ENCODE measurements at regions not wholly inside any gene's neighbourhood (a gene's known extent, or its start where the extent isn't known, plus 50 kb on each side); places are given as distances from the start of the nearest gene placed in this dataset.

DNA sequence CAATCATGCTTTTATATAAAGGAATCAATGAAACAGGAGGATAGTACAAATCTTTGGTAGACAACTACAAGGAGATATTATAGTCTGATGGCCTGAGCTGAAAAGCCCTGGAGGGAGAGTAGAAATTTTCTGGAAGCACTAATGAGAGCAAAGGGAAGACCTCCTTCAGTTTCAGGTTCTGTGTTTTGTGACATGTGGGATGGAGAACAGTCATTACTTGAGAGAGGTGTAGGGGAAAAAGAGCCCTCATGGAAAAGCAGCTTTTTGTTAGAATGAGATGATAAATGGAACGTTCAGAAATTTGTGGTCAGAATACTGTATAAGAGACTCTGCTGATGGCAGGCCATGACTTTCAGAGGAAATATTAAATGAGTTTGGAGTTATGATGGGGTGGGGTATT, 360.6 kb upstream of the MEF2C start:
- DNase-seq = no peak

DNA sequence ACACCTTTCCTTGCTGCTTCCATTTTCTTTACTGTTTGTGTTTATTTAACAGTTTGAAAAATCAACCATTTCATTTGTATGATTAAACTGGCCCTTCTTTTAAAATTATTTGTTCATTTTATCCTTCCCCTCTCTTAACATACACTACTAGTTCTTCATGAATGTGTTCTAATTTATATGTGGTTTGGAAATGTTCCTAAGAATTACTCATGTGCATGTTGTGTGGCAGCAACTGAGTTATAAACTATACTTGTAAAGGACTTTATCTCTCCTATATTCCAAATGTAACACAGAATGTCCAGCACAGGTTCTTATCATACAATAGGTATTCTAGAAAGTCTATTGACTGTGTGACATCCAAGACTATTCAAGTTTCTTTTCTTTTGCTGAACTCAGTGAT, 358.2 kb upstream of the MEF2C start:
- DNase-seq = no peak

DNA sequence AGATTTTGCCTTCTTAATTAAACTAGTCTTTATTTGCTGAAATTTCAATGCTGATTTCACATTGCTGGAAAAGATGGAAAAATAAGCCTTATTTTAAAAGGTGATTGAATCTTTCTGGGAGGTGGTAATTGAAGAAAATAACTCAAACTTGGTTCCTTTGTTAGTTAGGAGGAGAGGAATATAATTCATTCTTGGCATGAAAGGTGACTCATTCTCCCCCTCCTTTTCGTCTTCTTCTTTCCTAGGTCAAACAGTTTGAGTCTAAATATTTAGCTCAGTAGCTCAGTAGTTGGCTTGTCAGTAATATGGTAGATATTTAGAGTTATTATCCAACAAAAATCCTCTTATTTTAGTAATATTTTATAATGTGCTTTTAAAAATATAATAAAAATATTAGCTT, 353.9 kb upstream of the MEF2C start:
- DNase-seq = no peak

GRCh38 chr5:89233462-89233861, 350.5 kb upstream of the MEF2C start:
- no peak for DNase-seq

- DNase-seq = no peak
Measured at GRCh38 chr5:89232139-89232603, 349.2 kb upstream of the MEF2C start.

- no peak for DNase-seq
Measured at GRCh38 chr5:89230178-89230577, 347.2 kb upstream of the MEF2C start.

- DNase-seq = no peak
Measured at GRCh38 chr5:89229331-89230070, 346.5 kb upstream of the MEF2C start.

DNA sequence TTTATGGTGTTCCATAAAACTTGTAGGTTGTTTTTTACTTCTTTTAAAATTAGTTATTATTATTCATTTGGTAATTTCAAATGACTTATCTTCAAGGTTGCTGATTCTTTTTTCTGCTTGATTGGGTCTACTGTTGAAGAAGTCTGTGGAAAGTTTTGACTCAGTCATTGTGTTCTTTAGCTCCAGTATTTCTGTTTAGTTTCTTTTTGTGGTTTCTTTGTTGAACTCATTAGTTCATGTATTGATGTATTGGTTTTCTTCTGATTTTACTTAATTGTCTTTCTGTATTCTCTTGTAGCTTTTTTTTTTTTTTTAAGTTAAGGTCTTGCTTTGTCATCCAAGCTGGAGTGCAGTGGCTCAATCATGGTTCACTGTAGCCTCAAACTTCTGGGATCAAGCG, 345.4 kb upstream of the MEF2C start:
- no peak for DNase-seq

DNA sequence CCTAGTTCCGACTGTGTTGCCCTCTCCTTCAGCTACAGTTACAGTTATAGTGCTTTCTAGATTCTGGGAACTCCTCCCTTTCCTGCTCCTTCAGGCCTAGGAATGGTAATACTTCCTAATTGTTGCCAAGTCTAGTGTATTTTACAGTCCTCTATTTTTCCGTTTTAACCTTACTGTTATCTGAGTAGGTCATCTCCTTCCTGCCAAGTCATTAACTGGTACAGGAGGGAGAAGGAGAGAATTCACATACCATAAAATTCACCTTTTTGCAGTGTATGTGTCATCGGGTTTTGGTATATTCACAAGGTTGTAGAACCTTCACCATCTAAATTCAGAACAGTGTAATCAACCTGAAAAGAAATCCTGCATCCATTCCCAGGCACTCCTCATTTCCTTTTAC, 335.4 kb upstream of the MEF2C start:
- DNase-seq = no peak

DNA sequence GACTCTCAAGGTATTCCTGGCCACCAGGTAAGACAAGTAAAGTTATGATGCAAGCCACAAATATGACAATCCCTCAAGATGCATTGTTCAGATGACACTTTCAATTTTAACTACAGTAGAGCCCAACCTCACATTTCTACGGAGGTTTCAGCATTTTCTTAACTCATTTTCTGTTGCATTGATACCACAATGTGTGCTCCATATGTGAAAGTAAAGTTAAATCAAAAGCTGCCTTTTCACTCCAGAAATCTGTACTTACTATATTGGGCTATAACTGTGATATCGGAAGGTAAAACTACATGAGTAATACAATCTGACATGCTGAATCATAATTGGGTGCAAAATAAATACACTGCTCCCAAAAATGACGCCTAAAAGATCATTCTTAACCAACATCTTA, 333.6 kb upstream of the MEF2C start:
- DNase-seq = no peak

- no peak for DNase-seq
Measured at GRCh38 chr5:89213573-89213972, 330.6 kb upstream of the MEF2C start.

- DNase-seq = no peak
Measured at GRCh38 chr5:89211836-89212235, 328.9 kb upstream of the MEF2C start.

DNA sequence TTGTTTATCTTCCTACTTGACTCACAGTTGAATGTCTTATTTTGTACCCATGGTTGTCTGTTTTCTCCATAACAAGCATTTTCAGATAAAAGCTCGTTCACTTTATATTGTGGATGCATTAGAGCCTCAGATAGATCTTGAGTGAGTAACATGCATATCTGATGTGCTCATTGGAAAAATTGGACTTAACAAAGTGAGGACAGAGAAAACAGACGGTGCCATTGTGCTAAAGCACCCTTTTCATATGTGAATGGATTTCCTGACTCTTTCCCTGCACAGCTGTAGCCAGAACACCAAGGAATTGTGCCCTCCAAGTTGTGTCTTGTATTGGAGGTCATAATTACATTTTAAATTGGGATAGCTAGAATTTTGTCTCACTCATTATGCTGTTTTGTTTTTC, 325.8 kb upstream of the MEF2C start:
- no peak for DNase-seq

DNA sequence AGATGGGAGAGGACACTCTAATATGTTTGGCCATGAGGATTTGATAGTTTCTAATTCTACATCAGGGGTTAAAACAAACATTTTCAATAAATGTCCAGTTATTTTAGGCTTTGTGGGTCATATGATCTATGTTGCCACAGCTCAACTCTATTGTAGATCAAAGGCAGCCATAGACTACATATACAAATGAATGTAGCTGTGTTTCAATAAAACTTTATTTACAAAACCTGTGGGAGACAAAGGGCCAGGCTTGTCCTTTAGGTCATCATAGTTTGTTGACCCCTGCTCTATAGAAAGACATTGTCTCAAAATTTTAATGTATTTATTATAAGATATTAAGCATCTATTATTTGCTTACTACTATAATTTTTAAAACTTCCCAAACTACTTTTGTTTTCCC, 325.4 kb upstream of the MEF2C start:
- DNase-seq = no peak

DNA sequence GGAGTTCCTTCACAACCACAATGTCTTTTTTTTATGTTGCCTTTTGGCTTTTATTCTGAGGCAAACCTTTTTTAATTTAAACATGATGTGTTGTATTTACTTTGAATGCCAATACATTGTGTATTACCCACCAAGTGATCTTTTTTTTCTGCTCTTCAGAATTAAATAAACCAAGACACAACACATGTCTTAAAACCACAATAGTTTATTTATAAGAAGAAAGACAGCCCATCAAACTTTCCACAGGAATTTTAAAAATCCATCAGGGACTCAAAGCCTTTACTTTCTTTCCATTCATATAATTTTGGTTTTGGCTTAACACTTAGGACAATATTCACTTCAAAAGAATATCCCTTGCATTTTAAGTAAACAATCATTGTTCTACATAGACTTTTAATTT, 321.8 kb upstream of the MEF2C start:
- no peak for DNase-seq

GRCh38 chr5:89203611-89204010, 320.6 kb upstream of the MEF2C start:
- DNase-seq = no peak

GRCh38 chr5:89200899-89201298, 317.9 kb upstream of the MEF2C start:
- no peak for DNase-seq

DNA sequence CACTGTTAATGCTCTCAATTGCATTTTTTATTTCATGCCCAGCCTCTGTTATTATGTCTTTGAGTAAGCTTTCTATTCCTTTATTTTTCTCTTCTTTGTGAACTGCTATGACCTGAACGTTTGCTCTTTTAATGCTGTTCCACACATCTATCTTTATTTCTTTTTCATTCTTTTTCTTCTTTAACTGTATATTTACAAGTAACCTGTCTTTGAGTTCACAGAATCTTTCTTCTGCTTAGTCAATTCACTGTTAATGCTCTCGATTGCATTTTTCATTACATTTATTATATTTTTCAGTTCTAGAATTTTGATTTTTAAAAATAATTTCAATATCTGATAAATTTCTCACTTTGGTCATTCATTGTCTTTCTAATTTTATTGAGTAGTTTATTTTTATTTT, 316.3 kb upstream of the MEF2C start:
- DNase-seq = no peak

DNA sequence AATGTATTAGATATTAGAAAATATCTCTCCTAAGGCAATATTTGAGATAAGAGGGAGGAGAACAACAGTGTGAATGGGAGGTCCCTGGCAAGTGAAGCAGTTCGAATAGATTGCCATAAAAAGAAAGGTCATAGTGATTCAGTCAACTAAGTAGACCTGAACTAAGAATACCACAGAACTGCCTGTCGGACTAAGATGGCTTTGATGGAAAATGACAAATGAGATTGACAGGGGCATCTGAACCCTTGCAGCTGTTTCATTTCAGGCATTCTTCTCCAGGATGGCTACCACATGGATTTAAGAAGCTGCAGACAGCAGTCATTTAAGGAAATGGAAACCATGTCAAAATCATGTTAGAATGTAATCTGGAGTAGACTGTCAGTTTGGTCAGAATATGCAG, 308.4 kb upstream of the MEF2C start:
- no peak for DNase-seq

- no peak for DNase-seq
Measured at GRCh38 chr5:89190515-89191265, 307.7 kb upstream of the MEF2C start.

GRCh38 chr5:89187883-89188465, 305.0 kb upstream of the MEF2C start:
- DNase-seq = no peak

- no peak for DNase-seq
Measured at GRCh38 chr5:89187268-89187667, 304.3 kb upstream of the MEF2C start.

GRCh38 chr5:89181546-89181945, 298.6 kb upstream of the MEF2C start:
- DNase-seq = no peak

DNA sequence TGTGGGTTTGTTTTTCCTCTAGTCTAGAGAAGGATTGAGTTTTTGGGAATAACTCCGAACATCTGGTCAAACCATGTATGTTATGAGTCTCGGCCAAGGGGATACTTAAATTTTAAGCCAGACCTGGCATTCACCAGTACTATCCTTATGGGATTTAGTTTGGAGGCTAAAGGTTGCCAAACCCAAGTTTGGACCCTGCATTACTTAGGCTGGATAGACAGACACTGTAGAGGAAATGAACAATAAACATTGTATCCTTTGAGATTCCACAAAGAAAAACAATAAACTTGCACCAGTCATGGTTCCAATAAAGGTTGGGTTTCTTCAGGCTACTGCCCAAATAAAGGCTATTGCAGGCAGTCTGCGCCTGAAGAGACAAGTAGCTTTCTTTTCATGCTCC, 296.7 kb upstream of the MEF2C start:
- DNase-seq = no peak
